OCI-LY1 (cell line): ENCODE measurements at regions not wholly inside any gene's neighbourhood (a gene's known extent, or its start where the extent isn't known, plus 50 kb on each side); places are given as distances from the start of the nearest gene placed in this dataset.

Experiments
- EZH2 ChIP-seq: fragments of 200-600 bp; sonication (generic), shearing (Covaris generic); IDR thresholded peaks from 2 replicates; pipeline ENCODE4 v1.8.0; 2017; ENCODE audit warnings: borderline replicate concordance, mixed run types, mild to moderate bottlenecking, antibody characterized with exemption, low read length, moderate library complexity, mixed read lengths
- TF ChIP-seq, protein P1 (sequence below): fragments of 200-600 bp; sonication (generic), shearing (Covaris generic); IDR thresholded peaks from 2 replicates; pipeline ENCODE4 v1.5.1; 2017; ENCODE audit warnings: mild to moderate bottlenecking, antibody characterized with exemption, low read length, moderate library complexity, mixed read lengths

GRCh38 chr13:99843872-99844271 is 127.7 kb downstream of the ZIC5 start:
- TF ChIP-seq, protein P1, sequence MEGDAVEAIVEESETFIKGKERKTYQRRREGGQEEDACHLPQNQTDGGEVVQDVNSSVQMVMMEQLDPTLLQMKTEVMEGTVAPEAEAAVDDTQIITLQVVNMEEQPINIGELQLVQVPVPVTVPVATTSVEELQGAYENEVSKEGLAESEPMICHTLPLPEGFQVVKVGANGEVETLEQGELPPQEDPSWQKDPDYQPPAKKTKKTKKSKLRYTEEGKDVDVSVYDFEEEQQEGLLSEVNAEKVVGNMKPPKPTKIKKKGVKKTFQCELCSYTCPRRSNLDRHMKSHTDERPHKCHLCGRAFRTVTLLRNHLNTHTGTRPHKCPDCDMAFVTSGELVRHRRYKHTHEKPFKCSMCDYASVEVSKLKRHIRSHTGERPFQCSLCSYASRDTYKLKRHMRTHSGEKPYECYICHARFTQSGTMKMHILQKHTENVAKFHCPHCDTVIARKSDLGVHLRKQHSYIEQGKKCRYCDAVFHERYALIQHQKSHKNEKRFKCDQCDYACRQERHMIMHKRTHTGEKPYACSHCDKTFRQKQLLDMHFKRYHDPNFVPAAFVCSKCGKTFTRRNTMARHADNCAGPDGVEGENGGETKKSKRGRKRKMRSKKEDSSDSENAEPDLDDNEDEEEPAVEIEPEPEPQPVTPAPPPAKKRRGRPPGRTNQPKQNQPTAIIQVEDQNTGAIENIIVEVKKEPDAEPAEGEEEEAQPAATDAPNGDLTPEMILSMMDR, result no peak
- no peak for TF ChIP-seq EZH2
